Fibroblast of lung (primary cell): ENCODE measurements at regions not wholly inside any gene's neighbourhood (a gene's known extent, or its start where the extent isn't known, plus 50 kb on each side); places are given as distances from the start of the nearest gene placed in this dataset.

Experiments
- DNase-seq, 2 donors: peaks; one replicate each; pipeline versions ENCODE4 v3.0.0 to v3.0.0-alpha.2; 2010; ENCODE audit warnings: low read depth in 2 of 2
- H2AFZ ChIP-seq: 2 replicates; pipeline ENCODE4 v1.5.1; 2012; ENCODE audit warnings: low read length, control low read depth, inconsistent platforms
- H3K27ac ChIP-seq: 2 replicates; pipeline ENCODE4 v1.5.1; 2011; ENCODE audit warnings: low read length, control low read depth; ENCODE audit not compliant: insufficient read depth
- H3K27me3 ChIP-seq: 2 replicates; pipeline ENCODE4 v1.5.1; 2011; ENCODE audit warnings: mild to moderate bottlenecking, low read length; ENCODE audit not compliant: control insufficient read depth, insufficient read depth
- H3K36me3 ChIP-seq: 2 replicates; pipeline ENCODE4 v1.5.1; 2011; ENCODE audit warnings: low read length; ENCODE audit not compliant: control insufficient read depth, insufficient read depth
- H3K4me1 ChIP-seq: 2 replicates; pipeline ENCODE4 v1.5.1; 2011; ENCODE audit warnings: low read length; ENCODE audit not compliant: control insufficient read depth, insufficient read depth; ENCODE audit errors: extremely low read depth
- H3K4me2 ChIP-seq: 2 replicates; pipeline ENCODE4 v1.5.1; 2011; ENCODE audit warnings: low read length, control low read depth; ENCODE audit not compliant: insufficient read depth; ENCODE audit errors: extremely low read depth
- H3K4me3 ChIP-seq, 4 experiments: fragments of 200-600 bp in 1 of 4; sonication (generic) in 1 of 4; replicated peaks in 1 of 4; 2 replicates each; pipeline ENCODE4 v1.5.1; 2011 to 2016; ENCODE audit warnings: low read length in 4 of 4, low read depth in 3 of 4, mild to moderate bottlenecking in 3 of 4, control low read depth in 2 of 4, inconsistent platforms in 1 of 4, mixed read lengths in 1 of 4; ENCODE audit not compliant: insufficient read depth in 1 of 4; ENCODE audit errors: control extremely low read depth in 1 of 4
- H3K79me2 ChIP-seq: 2 replicates; pipeline ENCODE4 v1.5.1; 2012; ENCODE audit warnings: mild to moderate bottlenecking, low read length, inconsistent platforms; ENCODE audit not compliant: control insufficient read depth, insufficient read depth
- H3K9ac ChIP-seq: 2 replicates; pipeline ENCODE4 v1.5.1; 2011; ENCODE audit warnings: mild to moderate bottlenecking, low read length, control low read depth; ENCODE audit not compliant: insufficient read depth
- H3K9me3 ChIP-seq: 2 replicates; pipeline ENCODE4 v1.5.1; 2012; ENCODE audit warnings: low read depth, low read length; ENCODE audit not compliant: control insufficient read depth, insufficient read depth
- H4K20me1 ChIP-seq: 2 replicates; pipeline ENCODE4 v1.5.1; 2011; ENCODE audit warnings: low read length; ENCODE audit not compliant: control insufficient read depth, insufficient read depth; ENCODE audit errors: extremely low read depth
- EZH2 ChIP-seq: IDR thresholded peaks from 2 replicates; pipeline ENCODE4 v1.5.1; 2012; ENCODE audit warnings: low read length, control low read depth, mild to moderate bottlenecking; ENCODE audit errors: missing control alignments
- TF ChIP-seq, protein P1 (sequence below), 2 donors: IDR thresholded peaks in 1 of 2; conservative IDR thresholded peaks in 1 of 2; 1 replicate in 1 of 2; 2 replicates in 1 of 2; pipeline ENCODE4 v1.5.1; 2011 to 2012; ENCODE audit warnings: low read length in 2 of 2, control low read depth in 1 of 2, inconsistent platforms in 1 of 2, low read depth in 1 of 2, mild to moderate bottlenecking in 1 of 2

GRCh38 chr3:194962056-194962455 lies 276.4 kb downstream of the FAM43A start:
- no peak for DNase-seq
- H3K4me1 ChIP-seq: no peaks in the 10 kb centered on the region
- no peak overlapping the region for H3K9ac ChIP-seq
- H3K4me3 ChIP-seq: no peak overlapping the region
- no peak overlapping the region for H3K27ac ChIP-seq
- no peaks in the 10 kb centered on the region for H3K79me2 ChIP-seq
- no peaks in the 10 kb centered on the region for H4K20me1 ChIP-seq
- H2AFZ ChIP-seq: no peak overlapping the region
- no peaks in the 10 kb centered on the region for H3K36me3 ChIP-seq
- H3K4me2 ChIP-seq: no peak overlapping the region
- peaks cover 6% of the 10 kb centered on the region for H3K27me3 ChIP-seq
- H3K9me3 ChIP-seq: no peaks in the 10 kb centered on the region
- no peak for TF ChIP-seq EZH2
- TF ChIP-seq, protein P1, sequence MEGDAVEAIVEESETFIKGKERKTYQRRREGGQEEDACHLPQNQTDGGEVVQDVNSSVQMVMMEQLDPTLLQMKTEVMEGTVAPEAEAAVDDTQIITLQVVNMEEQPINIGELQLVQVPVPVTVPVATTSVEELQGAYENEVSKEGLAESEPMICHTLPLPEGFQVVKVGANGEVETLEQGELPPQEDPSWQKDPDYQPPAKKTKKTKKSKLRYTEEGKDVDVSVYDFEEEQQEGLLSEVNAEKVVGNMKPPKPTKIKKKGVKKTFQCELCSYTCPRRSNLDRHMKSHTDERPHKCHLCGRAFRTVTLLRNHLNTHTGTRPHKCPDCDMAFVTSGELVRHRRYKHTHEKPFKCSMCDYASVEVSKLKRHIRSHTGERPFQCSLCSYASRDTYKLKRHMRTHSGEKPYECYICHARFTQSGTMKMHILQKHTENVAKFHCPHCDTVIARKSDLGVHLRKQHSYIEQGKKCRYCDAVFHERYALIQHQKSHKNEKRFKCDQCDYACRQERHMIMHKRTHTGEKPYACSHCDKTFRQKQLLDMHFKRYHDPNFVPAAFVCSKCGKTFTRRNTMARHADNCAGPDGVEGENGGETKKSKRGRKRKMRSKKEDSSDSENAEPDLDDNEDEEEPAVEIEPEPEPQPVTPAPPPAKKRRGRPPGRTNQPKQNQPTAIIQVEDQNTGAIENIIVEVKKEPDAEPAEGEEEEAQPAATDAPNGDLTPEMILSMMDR (conservative IDR thresholded peaks at IDR 0.05 in 1 of 2, IDR thresholded peaks at IDR 0.05 in 1 of 2; ENCODE audit: low read depth in 1 of 2, low read length in 2 of 2): no peak

DNA sequence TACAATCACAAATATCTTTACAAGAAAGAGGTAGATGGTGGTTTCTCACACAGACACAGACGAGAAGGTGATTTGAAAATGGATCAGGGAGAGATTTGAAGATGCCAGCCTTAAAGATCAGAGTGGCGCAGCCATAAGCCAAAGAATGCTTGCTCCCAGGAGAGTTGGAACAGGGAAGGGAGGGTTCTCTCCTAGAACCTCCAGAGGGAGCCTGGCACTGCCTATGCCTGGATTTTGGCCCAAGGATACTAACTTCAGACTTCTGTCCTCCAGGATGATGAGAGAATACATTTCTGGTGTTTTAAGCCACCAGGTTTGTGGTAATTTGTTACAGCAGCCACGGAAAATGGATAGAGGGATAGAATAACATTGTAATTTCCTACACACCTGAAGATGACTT lies 279.1 kb downstream of the FAM43A start:
- Histone ChIP-seq H3K27ac (no peak overlapping the region), H3K9ac (no peak overlapping the region), H2AFZ (no peak overlapping the region), H3K4me2 (no peak overlapping the region), H4K20me1 (no peaks in the 10 kb centered on the region), H3K4me3 (no peak overlapping the region), H3K9me3 (no peaks in the 10 kb centered on the region), H3K79me2 (no peaks in the 10 kb centered on the region), H3K27me3 (peaks cover 14% of the 10 kb centered on the region), H3K36me3 (no peaks in the 10 kb centered on the region), H3K4me1 (no peaks in the 10 kb centered on the region)
- DNase-seq: no peak
- TF ChIP-seq, protein P1 (conservative IDR thresholded peaks at IDR 0.05 in 1 of 2, IDR thresholded peaks at IDR 0.05 in 1 of 2; ENCODE audit: low read depth in 1 of 2, low read length in 2 of 2): no peak
- no peak for TF ChIP-seq EZH2

DNA sequence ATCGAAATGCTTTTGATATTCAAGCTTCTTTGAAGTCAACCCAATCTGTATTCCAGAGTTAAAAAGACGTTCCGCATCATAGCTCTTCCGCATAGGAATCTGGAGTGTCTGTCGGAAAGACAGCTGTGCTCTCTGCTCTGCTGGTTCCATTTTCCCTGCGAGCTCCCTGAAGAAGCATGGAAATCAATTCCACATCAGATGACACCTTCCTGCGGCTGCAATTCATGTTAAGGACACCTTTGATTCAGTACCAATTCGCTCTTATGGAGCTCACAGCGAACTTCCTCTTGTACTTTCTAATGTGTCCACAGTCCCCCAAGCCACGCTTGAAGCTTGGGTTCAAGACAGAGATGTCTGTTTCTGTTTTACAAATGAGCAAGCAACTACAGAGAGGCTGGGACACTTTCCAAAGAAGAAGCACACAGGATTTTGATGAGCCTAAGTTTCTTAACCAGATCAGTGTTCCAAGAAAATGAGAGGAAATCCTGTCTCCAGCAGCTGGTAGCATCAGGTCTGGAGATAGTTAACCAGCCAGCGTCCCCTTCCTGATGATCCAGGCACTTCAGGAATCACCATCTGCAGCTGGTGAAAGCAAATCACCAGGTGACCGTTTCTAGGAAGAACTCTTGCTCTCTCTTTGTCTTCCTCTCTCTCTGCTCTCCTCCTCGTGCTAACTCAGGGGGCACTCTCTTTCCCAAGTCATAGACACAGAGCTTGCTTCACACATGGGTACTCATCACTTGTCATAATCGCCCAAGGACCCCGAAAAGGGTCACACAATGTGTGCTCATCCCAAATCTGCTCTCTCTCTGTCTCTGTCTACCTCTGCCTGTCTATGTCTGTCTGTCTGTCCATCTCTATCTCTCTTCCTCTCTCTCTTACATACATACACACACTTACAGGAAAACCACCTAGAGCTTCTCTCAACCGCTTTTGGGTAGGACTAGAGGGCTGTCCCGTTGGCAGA lies 281.8 kb downstream of the FAM43A start:
- Histone ChIP-seq H3K36me3 (no peaks in the 10 kb centered on the region), H3K9ac (no peak overlapping the region), H4K20me1 (no peaks in the 10 kb centered on the region), H3K27ac (no peak overlapping the region), H3K79me2 (no peaks in the 10 kb centered on the region), H3K4me2 (no peak overlapping the region), H3K9me3 (no peaks in the 10 kb centered on the region), H3K27me3 (peaks cover 14% of the 10 kb centered on the region), H3K4me3 (no peak overlapping the region), H3K4me1 (no peaks in the 10 kb centered on the region), H2AFZ (no peak overlapping the region)
- DNase-seq: no peak
- TF ChIP-seq, protein P1 (conservative IDR thresholded peaks at IDR 0.05 in 1 of 2, IDR thresholded peaks at IDR 0.05 in 1 of 2; ENCODE audit: low read depth in 1 of 2, low read length in 2 of 2): no peak
- no peak for TF ChIP-seq EZH2
